ENCODE measurements at regions not wholly inside any gene's neighbourhood (a gene's known extent, or its start where the extent isn't known, plus 50 kb on each side); places are given as distances from the start of the nearest gene placed in this dataset.

GRCh38 chr3:161427347-161427746 lies 56.0 kb upstream of the SPTSSB start:
- no peaks in the 10 kb centered on the region for H3K36me3 ChIP-seq (replicated peaks; ENCODE audit: insufficient read depth, low read length)
- H3F3A ChIP-seq (ENCODE audit: insufficient read depth, low read length): no peaks in the 10 kb centered on the region
- TF ChIP-seq CTCF (IDR thresholded peaks at IDR 0.05; ENCODE audit: low read length): no peak
- no peak for TF ChIP-seq EZH2 (optimal IDR thresholded peaks at IDR 0.05; ENCODE audit: low read depth, low read length)
- no peak for TF ChIP-seq EZH2phosphoT487 (IDR thresholded peaks at IDR 0.05; ENCODE audit: low read length)

GRCh38 chr3:161426758-161427157 lies 55.4 kb upstream of the SPTSSB start:
- Histone ChIP-seq H3K79me2 (ENCODE audit: low read length) (no peaks in the 10 kb centered on the region), H4K20me1 (ENCODE audit: insufficient read depth, low read length) (no peaks in the 10 kb centered on the region), H3K4me2 (ENCODE audit: low read depth, low read length) (no peak overlapping the region), H3K9me3 (replicated peaks; ENCODE audit: insufficient read depth, low read length) (no peaks in the 10 kb centered on the region), H3F3A (ENCODE audit: insufficient read depth, low read length) (no peaks in the 10 kb centered on the region), H3K27me3 (replicated peaks; ENCODE audit: insufficient read depth, low read length) (no peaks in the 10 kb centered on the region), H3K4me1 (ENCODE audit: low read length) (no peaks in the 10 kb centered on the region), H3K4me3 (ENCODE audit: low read length) (no peak overlapping the region), H2AFZ (ENCODE audit: low read length) (no peak overlapping the region), H3K9ac (ENCODE audit: low read length) (no peak overlapping the region), H3K27ac (ENCODE audit: low read length) (no peak overlapping the region), H3K9me2 (replicated peaks; ENCODE audit: insufficient read depth, low read length) (no peaks in the 10 kb centered on the region), H3K36me3 (replicated peaks; ENCODE audit: insufficient read depth, low read length) (no peaks in the 10 kb centered on the region)
- DNase-seq: no peak
- TF ChIP-seq EZH2phosphoT487 (IDR thresholded peaks at IDR 0.05; ENCODE audit: low read length) (no peak), EZH2 (optimal IDR thresholded peaks at IDR 0.05; ENCODE audit: low read depth, low read length) (no peak), CTCF (IDR thresholded peaks at IDR 0.05; ENCODE audit: low read length) (no peak)

More at GRCh38 chr3:161427347-161427746, 56.0 kb upstream of the SPTSSB start:
- Histone ChIP-seq H3K4me2 (ENCODE audit: low read depth, low read length) (no peak overlapping the region), H3K9me2 (replicated peaks; ENCODE audit: insufficient read depth, low read length) (no peaks in the 10 kb centered on the region), H3K9ac (ENCODE audit: low read length) (no peak overlapping the region), H3K27ac (ENCODE audit: low read length) (no peak overlapping the region), H3K4me3 (ENCODE audit: low read length) (no peak overlapping the region), H4K20me1 (ENCODE audit: insufficient read depth, low read length) (no peaks in the 10 kb centered on the region), H2AFZ (ENCODE audit: low read length) (no peak overlapping the region), H3K4me1 (ENCODE audit: low read length) (no peaks in the 10 kb centered on the region), H3K79me2 (ENCODE audit: low read length) (no peaks in the 10 kb centered on the region), H3K9me3 (replicated peaks; ENCODE audit: insufficient read depth, low read length) (no peaks in the 10 kb centered on the region), H3K27me3 (replicated peaks; ENCODE audit: insufficient read depth, low read length) (no peaks in the 10 kb centered on the region)
- DNase-seq: no peak

GRCh38 chr3:161423911-161424522 lies 52.7 kb upstream of the SPTSSB start:
- no peak for TF ChIP-seq EZH2 (optimal IDR thresholded peaks at IDR 0.05; ENCODE audit: low read depth, low read length)
- peak; percentile 70 for TF ChIP-seq CTCF (IDR thresholded peaks at IDR 0.05; ENCODE audit: low read length)
- no peak for TF ChIP-seq EZH2phosphoT487 (IDR thresholded peaks at IDR 0.05; ENCODE audit: low read length)
- Histone ChIP-seq H3K79me2 (ENCODE audit: low read length) (no peaks in the 10 kb centered on the region), H3K27ac (ENCODE audit: low read length) (no peak overlapping the region), H3K27me3 (replicated peaks; ENCODE audit: insufficient read depth, low read length) (no peaks in the 10 kb centered on the region), H3K9me3 (replicated peaks; ENCODE audit: insufficient read depth, low read length) (no peaks in the 10 kb centered on the region), H3K4me2 (ENCODE audit: low read depth, low read length) (no peak overlapping the region), H3K9ac (ENCODE audit: low read length) (no peak overlapping the region), H3K9me2 (replicated peaks; ENCODE audit: insufficient read depth, low read length) (no peaks in the 10 kb centered on the region), H3K36me3 (replicated peaks; ENCODE audit: insufficient read depth, low read length) (no peaks in the 10 kb centered on the region), H3F3A (ENCODE audit: insufficient read depth, low read length) (no peaks in the 10 kb centered on the region), H4K20me1 (ENCODE audit: insufficient read depth, low read length) (no peaks in the 10 kb centered on the region), H3K4me1 (ENCODE audit: low read length) (no peaks in the 10 kb centered on the region), H2AFZ (ENCODE audit: low read length) (no peak overlapping the region), H3K4me3 (ENCODE audit: low read length) (no peak overlapping the region)
- DNase-seq: peak; percentile 55

Measured in MM.1S (cell line).